ENCODE measurements at regions not wholly inside any gene's neighbourhood (a gene's known extent, or its start where the extent isn't known, plus 50 kb on each side); places are given as distances from the start of the nearest gene placed in this dataset.

DNA sequence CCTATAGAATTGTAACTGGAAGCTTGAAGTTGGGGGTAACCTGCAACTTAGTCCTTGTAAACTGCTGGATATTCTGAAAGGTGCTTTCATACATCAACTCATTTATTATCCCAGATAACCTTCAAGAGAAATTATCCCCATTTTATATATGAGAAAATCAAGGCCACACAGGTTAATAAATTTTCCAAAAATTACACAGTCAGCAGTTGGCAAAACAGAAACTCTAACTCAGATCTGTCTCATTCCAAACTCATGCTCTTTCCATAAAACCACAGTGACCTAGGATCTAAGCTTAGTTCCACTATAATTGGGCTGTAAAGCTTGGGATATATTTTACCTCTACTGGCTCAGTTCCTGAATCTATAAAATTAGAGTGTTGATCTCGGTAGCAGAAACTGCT is 167.6 kb upstream of the DDX18 start:
- intact Hi-C loops (cut with micrococcal nuclease), result no loop called here
- Mint-ChIP-seq H3K36me3 (ENCODE audit: low read depth) (no peaks in the 10 kb centered on the region), H3K9me3 (no peaks in the 10 kb centered on the region), H3K4me3 (no peak overlapping the region), H3K27ac (no peak overlapping the region), H3K27me3 (no peaks in the 10 kb centered on the region), H3K4me1 (ENCODE audit: low read depth) (no peaks in the 10 kb centered on the region)
- POLR2A ChIA-PET, result no interaction called here
- CTCF ChIA-PET, result no interaction called here
- ATAC-seq (no peak), DNase-seq (no peak)
- TF ChIP-seq, protein P1, sequence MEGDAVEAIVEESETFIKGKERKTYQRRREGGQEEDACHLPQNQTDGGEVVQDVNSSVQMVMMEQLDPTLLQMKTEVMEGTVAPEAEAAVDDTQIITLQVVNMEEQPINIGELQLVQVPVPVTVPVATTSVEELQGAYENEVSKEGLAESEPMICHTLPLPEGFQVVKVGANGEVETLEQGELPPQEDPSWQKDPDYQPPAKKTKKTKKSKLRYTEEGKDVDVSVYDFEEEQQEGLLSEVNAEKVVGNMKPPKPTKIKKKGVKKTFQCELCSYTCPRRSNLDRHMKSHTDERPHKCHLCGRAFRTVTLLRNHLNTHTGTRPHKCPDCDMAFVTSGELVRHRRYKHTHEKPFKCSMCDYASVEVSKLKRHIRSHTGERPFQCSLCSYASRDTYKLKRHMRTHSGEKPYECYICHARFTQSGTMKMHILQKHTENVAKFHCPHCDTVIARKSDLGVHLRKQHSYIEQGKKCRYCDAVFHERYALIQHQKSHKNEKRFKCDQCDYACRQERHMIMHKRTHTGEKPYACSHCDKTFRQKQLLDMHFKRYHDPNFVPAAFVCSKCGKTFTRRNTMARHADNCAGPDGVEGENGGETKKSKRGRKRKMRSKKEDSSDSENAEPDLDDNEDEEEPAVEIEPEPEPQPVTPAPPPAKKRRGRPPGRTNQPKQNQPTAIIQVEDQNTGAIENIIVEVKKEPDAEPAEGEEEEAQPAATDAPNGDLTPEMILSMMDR (IDR thresholded peaks at IDR 0.05), result no peak

DNA sequence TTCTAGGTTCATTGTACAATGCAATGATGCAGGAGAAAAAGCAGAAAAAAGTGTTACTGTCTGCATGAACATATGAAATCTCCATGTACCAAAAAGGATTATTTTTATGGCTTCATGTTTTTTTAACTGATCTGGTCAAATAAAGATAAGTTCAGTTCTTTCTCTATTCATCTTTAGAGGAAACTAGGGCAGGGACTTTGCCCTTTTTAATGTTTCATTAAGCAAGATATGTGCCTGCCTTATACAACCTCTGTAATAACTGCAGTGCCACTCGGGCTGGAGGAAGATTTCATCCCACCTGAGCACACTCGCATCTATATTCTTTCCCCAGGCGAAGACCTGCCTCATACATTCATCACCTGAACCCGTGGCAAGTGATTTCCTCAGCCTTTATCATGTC is 157.9 kb upstream of the DDX18 start:
- peaks cover 5% of the 10 kb centered on the region for H3K27me3 Mint-ChIP-seq
- ChIA-PET POLR2A (no interaction called here), CTCF (no interaction called here)

DNA sequence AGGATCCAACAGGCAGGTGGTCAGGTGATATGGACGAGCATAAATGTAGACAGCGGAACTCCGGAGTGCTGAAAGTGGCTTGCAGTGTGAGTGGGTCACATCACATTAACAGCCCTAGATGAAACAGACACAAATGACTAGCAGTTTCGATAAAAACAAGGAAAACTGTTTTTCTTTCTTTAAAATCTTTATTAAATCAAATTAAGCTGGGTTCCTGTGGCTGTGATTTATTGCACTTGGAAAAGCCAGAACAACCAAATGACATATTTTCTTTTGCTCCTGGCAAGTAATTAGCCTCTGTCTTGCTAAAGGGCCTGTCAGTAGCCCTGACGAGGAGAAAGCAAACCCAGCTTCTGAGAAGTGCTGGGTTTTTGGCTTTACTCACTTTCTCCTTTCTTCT is 152.9 kb upstream of the DDX18 start:
- POLR2A ChIA-PET, result no interaction called here
- peaks cover 5% of the 10 kb centered on the region for H3K27me3 Mint-ChIP-seq
- no peaks in the 10 kb centered on the region for H3K4me1 Mint-ChIP-seq (ENCODE audit: low read depth)
- ATAC-seq (no peak), DNase-seq (no peak)
- H3K4me3 Mint-ChIP-seq, result no peak overlapping the region
- H3K9me3 Mint-ChIP-seq, result no peaks in the 10 kb centered on the region
- no peak overlapping the region for H3K27ac Mint-ChIP-seq
- CTCF ChIA-PET, result no interaction called here
- H3K36me3 Mint-ChIP-seq (ENCODE audit: low read depth), result no peaks in the 10 kb centered on the region
- intact Hi-C loops (cut with micrococcal nuclease), result no loop called here
- TF ChIP-seq, protein P1 (IDR thresholded peaks at IDR 0.05), result no peak

More for the DNA sequence above, 157.9 kb upstream of the DDX18 start:
- TF ChIP-seq, protein P1 (IDR thresholded peaks at IDR 0.05), result no peak
- Mint-ChIP-seq H3K4me3 (no peak overlapping the region), H3K4me1 (ENCODE audit: low read depth) (no peaks in the 10 kb centered on the region), H3K27ac (no peak overlapping the region), H3K36me3 (ENCODE audit: low read depth) (no peaks in the 10 kb centered on the region), H3K9me3 (no peaks in the 10 kb centered on the region)
- intact Hi-C loops (cut with micrococcal nuclease), result no loop called here
- ATAC-seq (no peak), DNase-seq (no peak)

DNA sequence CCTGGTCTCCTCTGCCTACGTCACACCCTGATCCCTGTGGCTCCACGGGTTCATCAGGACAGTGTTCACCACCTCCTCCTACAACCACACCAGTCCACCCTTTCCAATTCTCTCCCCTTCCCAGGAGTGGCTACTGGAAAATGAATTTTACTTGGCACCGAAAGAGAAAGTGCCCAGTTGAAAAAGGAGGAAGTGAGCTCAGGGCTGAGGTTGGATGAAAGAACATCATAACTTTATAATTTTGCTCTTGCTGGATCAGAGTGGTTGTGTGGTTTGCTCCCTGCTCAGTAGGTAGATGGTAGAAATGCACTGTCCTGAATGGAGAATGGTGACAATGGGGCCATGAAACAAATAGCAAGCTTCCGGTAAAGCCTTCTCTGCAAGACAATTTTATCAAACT is 140.3 kb upstream of the DDX18 start:
- CTCF ChIA-PET, result no interaction called here
- POLR2A ChIA-PET, result no interaction called here
- intact Hi-C loops (cut with micrococcal nuclease), result no loop called here
- H3K27me3 Mint-ChIP-seq, result no peaks in the 10 kb centered on the region
- no peak overlapping the region for H3K27ac Mint-ChIP-seq
- DNase-seq (no peak), ATAC-seq (no peak)
- H3K36me3 Mint-ChIP-seq (ENCODE audit: low read depth), result no peaks in the 10 kb centered on the region
- TF ChIP-seq, protein P1 (IDR thresholded peaks at IDR 0.05), result no peak
- no peaks in the 10 kb centered on the region for H3K4me1 Mint-ChIP-seq (ENCODE audit: low read depth)
- peaks cover 4% of the 10 kb centered on the region for H3K9me3 Mint-ChIP-seq
- no peak overlapping the region for H3K4me3 Mint-ChIP-seq

DNA sequence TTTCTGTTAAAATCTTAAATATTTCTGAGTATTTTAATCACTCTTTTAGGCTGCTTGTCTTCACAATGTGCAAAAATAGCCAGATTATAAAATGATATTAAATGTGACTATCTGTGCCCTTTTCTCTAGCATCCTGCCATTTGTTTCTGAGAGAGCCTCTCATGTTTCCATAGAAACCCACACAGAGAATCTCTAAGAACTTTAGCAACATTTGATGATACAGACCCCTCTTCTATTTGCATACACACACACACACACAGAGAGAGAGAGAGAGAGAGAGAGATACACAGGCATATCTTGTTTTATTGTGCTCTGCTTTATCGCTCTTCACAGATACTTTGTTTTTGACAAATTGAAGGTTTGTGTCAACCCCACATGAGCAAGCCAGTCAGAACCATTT is 134.5 kb upstream of the DDX18 start:
- CTCF ChIA-PET, result no interaction called here
- H3K27ac Mint-ChIP-seq, result no peak overlapping the region
- DNase-seq, result no peak

More for the DNA sequence above, 134.5 kb upstream of the DDX18 start:
- intact Hi-C loops (cut with micrococcal nuclease), result no loop called here
- Mint-ChIP-seq H3K9me3 (no peaks in the 10 kb centered on the region), H3K4me3 (no peak overlapping the region), H3K4me1 (ENCODE audit: low read depth) (no peaks in the 10 kb centered on the region), H3K36me3 (ENCODE audit: low read depth) (no peaks in the 10 kb centered on the region), H3K27me3 (peaks cover 1% of the 10 kb centered on the region)
- POLR2A ChIA-PET, result no interaction called here
- no peak for ATAC-seq
- TF ChIP-seq, protein P1 (IDR thresholded peaks at IDR 0.05), result no peak
